PC-3 (cell line): ENCODE measurements at regions not wholly inside any gene's neighbourhood (a gene's known extent, or its start where the extent isn't known, plus 50 kb on each side); places are given as distances from the start of the nearest gene placed in this dataset.

ENCODE experiments used
- CTCF ChIP-seq: fragments of 300-600 bp; sonication (generic); conservative IDR thresholded peaks from 2 replicates; pipeline ENCODE4 v1.5.1; 2017; ENCODE audit warnings: antibody characterized with exemption, low read depth, mild to moderate bottlenecking, low read length
- EZH2 ChIP-seq: fragments of 300-600 bp; sonication (generic); IDR thresholded peaks from one replicate; pipeline ENCODE4 v1.6.1; 2017; ENCODE audit warnings: antibody characterized with exemption, mild to moderate bottlenecking, low read length; ENCODE audit not compliant: unreplicated experiment

GRCh38 chr1:112140743-112141142 is 151.3 kb upstream of the KCND3 start:
- TF ChIP-seq EZH2 (no peak), CTCF (no peak)
